Activated naive CD8-positive, alpha-beta T cell treated with anti-CD3 and anti-CD28 coated beads, Interleukin-2, amount 50 U/mL, for 24 hours (primary cell): ENCODE measurements at regions not wholly inside any gene's neighbourhood (a gene's known extent, or its start where the extent isn't known, plus 50 kb on each side); places are given as distances from the start of the nearest gene placed in this dataset.

Experiments used
- ATAC-seq: fragments of 150-1000 bp; cut with Tn5 transposase; one replicate; pipeline ENCODE4 v1.10.0; 2021
- DNase-seq: peaks from one replicate; pipeline ENCODE4 v3.0.0; 2021
- H3K27ac Mint-ChIP-seq: one replicate; pipeline ENCODE4 v1.8.0; 2021; ENCODE audit warnings: mild to moderate bottlenecking, mixed read lengths
- H3K27me3 Mint-ChIP-seq: one replicate; pipeline ENCODE4 v1.8.0; 2021; ENCODE audit warnings: mixed read lengths
- H3K36me3 Mint-ChIP-seq: one replicate; pipeline ENCODE4 v1.8.0; 2021; ENCODE audit warnings: low read depth, mixed read lengths
- H3K4me1 Mint-ChIP-seq: one replicate; pipeline ENCODE4 v1.8.0; 2021; ENCODE audit warnings: mixed read lengths
- H3K4me3 Mint-ChIP-seq: one replicate; pipeline ENCODE4 v1.8.0; 2021; ENCODE audit warnings: mild to moderate bottlenecking, moderate library complexity, mixed read lengths
- H3K9me3 Mint-ChIP-seq: one replicate; pipeline ENCODE4 v1.8.0; 2021; ENCODE audit warnings: mixed read lengths

GRCh38 chr12:107436376-107436775 is 249.2 kb upstream of the PWP1 start:
- no peaks in the 10 kb centered on the region for H3K27me3 Mint-ChIP-seq
- H3K27ac Mint-ChIP-seq, result no peak overlapping the region
- H3K36me3 Mint-ChIP-seq, result no peaks in the 10 kb centered on the region
- DNase-seq, result no peak
- H3K4me3 Mint-ChIP-seq, result no peak overlapping the region
- H3K9me3 Mint-ChIP-seq, result no peaks in the 10 kb centered on the region
- H3K4me1 Mint-ChIP-seq, result peaks cover 27% of the 10 kb centered on the region
- no peak for ATAC-seq

GRCh38 chr12:107436836-107437235 is 248.8 kb upstream of the PWP1 start:
- no peaks in the 10 kb centered on the region for H3K9me3 Mint-ChIP-seq
- no peaks in the 10 kb centered on the region for H3K27me3 Mint-ChIP-seq
- no peak overlapping the region for H3K27ac Mint-ChIP-seq
- DNase-seq (no peak), ATAC-seq (no peak)
- no peaks in the 10 kb centered on the region for H3K36me3 Mint-ChIP-seq
- no peak overlapping the region for H3K4me3 Mint-ChIP-seq
- H3K4me1 Mint-ChIP-seq, result peaks cover 24% of the 10 kb centered on the region

- no peaks in the 10 kb centered on the region for H3K36me3 Mint-ChIP-seq
- H3K9me3 Mint-ChIP-seq, result no peaks in the 10 kb centered on the region
- ATAC-seq (no peak), DNase-seq (no peak)
- H3K4me1 Mint-ChIP-seq, result peaks cover 18% of the 10 kb centered on the region
- no peaks in the 10 kb centered on the region for H3K27me3 Mint-ChIP-seq
- H3K4me3 Mint-ChIP-seq, result no peak overlapping the region
- no peak overlapping the region for H3K27ac Mint-ChIP-seq
Measured at GRCh38 chr12:107437954-107438353, 247.6 kb upstream of the PWP1 start.

- peaks cover 16% of the 10 kb centered on the region for H3K4me1 Mint-ChIP-seq
- ATAC-seq, result no peak
- H3K27ac Mint-ChIP-seq, result no peak overlapping the region
- H3K9me3 Mint-ChIP-seq, result no peaks in the 10 kb centered on the region
- H3K36me3 Mint-ChIP-seq, result no peaks in the 10 kb centered on the region
- H3K4me3 Mint-ChIP-seq, result no peak overlapping the region
- H3K27me3 Mint-ChIP-seq, result no peaks in the 10 kb centered on the region
- DNase-seq, result no peak
Measured at GRCh38 chr12:107439026-107439738, 246.4 kb upstream of the PWP1 start.

GRCh38 chr12:107440606-107441005 is 245.0 kb upstream of the PWP1 start:
- DNase-seq (no peak), ATAC-seq (no peak)
- peak overlapping the region; percentile 50 for H3K27ac Mint-ChIP-seq
- peaks cover 25% of the 10 kb centered on the region for H3K4me1 Mint-ChIP-seq
- no peaks in the 10 kb centered on the region for H3K27me3 Mint-ChIP-seq
- no peaks in the 10 kb centered on the region for H3K36me3 Mint-ChIP-seq
- no peaks in the 10 kb centered on the region for H3K9me3 Mint-ChIP-seq
- H3K4me3 Mint-ChIP-seq, result no peak overlapping the region

- Mint-ChIP-seq H3K9me3 (no peaks in the 10 kb centered on the region), H3K27ac (peak overlapping the region; percentile 39), H3K27me3 (no peaks in the 10 kb centered on the region), H3K4me1 (peaks cover 25% of the 10 kb centered on the region), H3K4me3 (peak overlapping the region; percentile 54), H3K36me3 (no peaks in the 10 kb centered on the region)
- ATAC-seq, result no peak
- no peak for DNase-seq
Measured at GRCh38 chr12:107441665-107442300, 243.8 kb upstream of the PWP1 start.

- Mint-ChIP-seq H3K4me3 (peak overlapping the region; percentile 54), H3K9me3 (no peaks in the 10 kb centered on the region), H3K36me3 (no peaks in the 10 kb centered on the region), H3K27me3 (no peaks in the 10 kb centered on the region), H3K4me1 (peaks cover 25% of the 10 kb centered on the region), H3K27ac (peak overlapping the region; percentile 39)
- ATAC-seq (no peak), DNase-seq (no peak)
Measured at GRCh38 chr12:107442326-107442987, 243.1 kb upstream of the PWP1 start.

- DNase-seq (no peak), ATAC-seq (no peak)
- H3K36me3 Mint-ChIP-seq, result no peaks in the 10 kb centered on the region
- H3K27ac Mint-ChIP-seq, result no peak overlapping the region
- no peaks in the 10 kb centered on the region for H3K27me3 Mint-ChIP-seq
- peaks cover 25% of the 10 kb centered on the region for H3K4me1 Mint-ChIP-seq
- H3K4me3 Mint-ChIP-seq, result no peak overlapping the region
- no peaks in the 10 kb centered on the region for H3K9me3 Mint-ChIP-seq
Measured at GRCh38 chr12:107443320-107444090, 242.1 kb upstream of the PWP1 start.

GRCh38 chr12:107444771-107445170 is 240.8 kb upstream of the PWP1 start:
- Mint-ChIP-seq H3K4me1 (peaks cover 19% of the 10 kb centered on the region), H3K27me3 (no peaks in the 10 kb centered on the region), H3K36me3 (no peaks in the 10 kb centered on the region), H3K27ac (no peak overlapping the region), H3K9me3 (no peaks in the 10 kb centered on the region), H3K4me3 (no peak overlapping the region)
- no peak for ATAC-seq
- no peak for DNase-seq

- peaks cover 9% of the 10 kb centered on the region for H3K4me1 Mint-ChIP-seq
- H3K4me3 Mint-ChIP-seq, result no peak overlapping the region
- no peaks in the 10 kb centered on the region for H3K36me3 Mint-ChIP-seq
- ATAC-seq (no peak), DNase-seq (no peak)
- H3K27me3 Mint-ChIP-seq, result no peaks in the 10 kb centered on the region
- no peaks in the 10 kb centered on the region for H3K9me3 Mint-ChIP-seq
- no peak overlapping the region for H3K27ac Mint-ChIP-seq
Measured at GRCh38 chr12:107446476-107446875, 239.1 kb upstream of the PWP1 start.

- Mint-ChIP-seq H3K27ac (no peak overlapping the region), H3K9me3 (peaks cover 4% of the 10 kb centered on the region), H3K36me3 (peaks cover 2% of the 10 kb centered on the region), H3K4me1 (peaks cover 9% of the 10 kb centered on the region), H3K27me3 (no peaks in the 10 kb centered on the region), H3K4me3 (no peak overlapping the region)
- DNase-seq, result no peak
- ATAC-seq, result no peak
Measured at GRCh38 chr12:107447336-107447735, 238.3 kb upstream of the PWP1 start.

- Mint-ChIP-seq H3K9me3 (peaks cover 4% of the 10 kb centered on the region), H3K36me3 (peaks cover 5% of the 10 kb centered on the region), H3K4me3 (no peak overlapping the region), H3K27me3 (no peaks in the 10 kb centered on the region), H3K27ac (no peak overlapping the region), H3K4me1 (peaks cover 9% of the 10 kb centered on the region)
- DNase-seq (no peak), ATAC-seq (no peak)
Measured at GRCh38 chr12:107448198-107448597, 237.4 kb upstream of the PWP1 start.

GRCh38 chr12:107449891-107450290 is 235.7 kb upstream of the PWP1 start:
- DNase-seq (no peak), ATAC-seq (no peak)
- H3K4me1 Mint-ChIP-seq, result peaks cover 5% of the 10 kb centered on the region
- H3K9me3 Mint-ChIP-seq, result peaks cover 4% of the 10 kb centered on the region
- no peak overlapping the region for H3K4me3 Mint-ChIP-seq
- H3K36me3 Mint-ChIP-seq, result peaks cover 5% of the 10 kb centered on the region
- H3K27me3 Mint-ChIP-seq, result no peaks in the 10 kb centered on the region
- no peak overlapping the region for H3K27ac Mint-ChIP-seq

- Mint-ChIP-seq H3K27ac (no peak overlapping the region), H3K4me1 (no peaks in the 10 kb centered on the region), H3K9me3 (peaks cover 4% of the 10 kb centered on the region), H3K4me3 (no peak overlapping the region), H3K36me3 (peaks cover 5% of the 10 kb centered on the region), H3K27me3 (no peaks in the 10 kb centered on the region)
- DNase-seq, result no peak
- ATAC-seq, result no peak
Measured at GRCh38 chr12:107450541-107450940, 235.1 kb upstream of the PWP1 start.
